HL-60 (cell line): ENCODE measurements at regions not wholly inside any gene's neighbourhood (a gene's known extent, or its start where the extent isn't known, plus 50 kb on each side); places are given as distances from the start of the nearest gene placed in this dataset.

Experiments
- CTCF ChIP-seq: IDR thresholded peaks from one replicate; pipeline ENCODE4 v1.5.1; 2011; ENCODE audit warnings: low read length, control low read depth, inconsistent platforms; ENCODE audit not compliant: insufficient read depth
- GABPA ChIP-seq: IDR thresholded peaks from 2 replicates; pipeline ENCODE4 v1.6.1; 2012; ENCODE audit warnings: low read depth
- REST ChIP-seq: IDR thresholded peaks from 2 replicates; pipeline ENCODE4 v1.6.1; 2012; ENCODE audit warnings: low read depth; ENCODE audit not compliant: insufficient replicate concordance

GRCh38 chr13:97539651-97540610, 106.0 kb downstream of the RAP2A start:
- TF ChIP-seq CTCF (no peak), REST (no peak), GABPA (no peak)
